ENCODE measurements at regions not wholly inside any gene's neighbourhood (a gene's known extent, or its start where the extent isn't known, plus 50 kb on each side); places are given as distances from the start of the nearest gene placed in this dataset.

GRCh38 chr2:8059255-8059654 is 622.6 kb upstream of the ID2 start:
- Mint-ChIP-seq H3K36me3 (ENCODE audit: insufficient read depth in 1 of 3, low read depth in 3 of 3) (peaks cover 0 to 18% (median 12%) of the 10 kb centered on the region in 3 experiments; a peak in 5 of 7 replicates), H3K27ac (no peak overlapping the region), H3K9me3 (peaks cover 11 to 13% of the 10 kb centered on the region in 2 experiments; a peak in 4 of 5 replicates), H3K4me1 (peaks cover 0 to 5% of the 10 kb centered on the region in 2 experiments; a peak in 2 of 4 replicates), H3K27me3 (ENCODE audit: low read depth) (peaks cover under 1% of the 10 kb centered on the region; the same call in 1 of the 2 replicates), H3K4me3 (no peak overlapping the region)
- Histone ChIP-seq H2BK5ac (ENCODE audit: insufficient read length, low read length) (no peak overlapping the region), H3K23ac (ENCODE audit: insufficient read length, low read depth, low read length) (no peak overlapping the region), H3K4me2 (ENCODE audit: insufficient read depth, insufficient read length, low read length) (no peak overlapping the region), H2BK15ac (ENCODE audit: low read depth, low read length) (no peak overlapping the region), H4K5ac (ENCODE audit: insufficient read length, low read depth, low read length) (no peak overlapping the region), H3K4me1 (ENCODE audit: insufficient read depth, low read length) (no peaks in the 10 kb centered on the region), H3K18ac (ENCODE audit: insufficient read length, low read depth, low read length) (no peak overlapping the region), H3K79me2 (ENCODE audit: insufficient read depth, low read length) (no peaks in the 10 kb centered on the region), H3K9ac (ENCODE audit: extremely low read depth, insufficient read length, low read length) (no peak overlapping the region), H3K14ac (ENCODE audit: insufficient read depth, low read length) (no peak overlapping the region), H4K8ac (replicated peaks; ENCODE audit: insufficient read length, low read depth, low read length) (no peak overlapping the region), H3T11ph (ENCODE audit: low read length) (no peak overlapping the region), H2BK12ac (ENCODE audit: insufficient read length, low read depth, low read length) (no peak overlapping the region), H2BK20ac (ENCODE audit: low read depth, low read length, poor library complexity, severe bottlenecking) (no peak overlapping the region), H2AFZ (ENCODE audit: low read length) (no peak overlapping the region), H3K56ac (ENCODE audit: insufficient read length, low read depth, low read length) (no peak overlapping the region), H4K20me1 (ENCODE audit: control insufficient read depth, insufficient read depth, insufficient read length) (no peaks in the 10 kb centered on the region), H3K27me3 (ENCODE audit: insufficient read depth, low read length) (no peaks in the 10 kb centered on the region), H4K91ac (ENCODE audit: insufficient read length, low read depth, low read length) (no peak overlapping the region), H3K27ac (ENCODE audit: insufficient read length, low read depth, low read length) (no peak overlapping the region), H2AK5ac (ENCODE audit: insufficient read length, low read length) (no peak overlapping the region), H3K79me1 (ENCODE audit: insufficient read depth, low read depth, low read length, poor library complexity, severe bottlenecking) (no peaks in the 10 kb centered on the region), H2BK120ac (ENCODE audit: low read depth, low read length, poor library complexity, severe bottlenecking) (no peak overlapping the region), H3K9me3 (ENCODE audit: control insufficient read depth, low read depth, low read length) (no peaks in the 10 kb centered on the region), H3K23me2 (ENCODE audit: insufficient read length, low read depth, low read length, poor library complexity, severe bottlenecking) (no peaks in the 10 kb centered on the region), H3K4ac (ENCODE audit: low read depth, low read length) (no peak overlapping the region)
- TF ChIP-seq CTCF (conservative IDR thresholded peaks at IDR 0.05), result no peak
- no CpG with 5 or more reads among the region's 3 CpGs for WGBS (ENCODE audit: extremely low coverage, insufficient read length, low lambda C conversion rate)
- no peak for DNase-seq

All from H9 (cell line).